Prostate gland (tissue), 2 donors: ENCODE measurements at regions not wholly inside any gene's neighbourhood (a gene's known extent, or its start where the extent isn't known, plus 50 kb on each side); places are given as distances from the start of the nearest gene placed in this dataset.

Experiments
- CTCF ChIP-seq, 4 experiments: fragments of 200-600 bp in 2 of 4; fragments of 450-650 bp in 2 of 4; sonication (generic) in 2 of 4; IDR thresholded peaks; 1 replicate in 3 of 4; 2 replicates in 1 of 4; pipeline ENCODE4 v1.5.1; 2016 to 2019; ENCODE audit warnings: antibody characterized with exemption in 4 of 4, mild to moderate bottlenecking in 2 of 4, moderate library complexity in 2 of 4
- POLR2A ChIP-seq: fragments of 450-650 bp; IDR thresholded peaks from one replicate; pipeline ENCODE4 v1.6.1; 2016; ENCODE audit warnings: antibody characterized with exemption, mild to moderate bottlenecking

- no peak for TF ChIP-seq CTCF (IDR thresholded peaks at IDR 0.05)
- no peak for TF ChIP-seq POLR2A
These were observed 225.6 kb upstream of the ROPN1 start for GRCh38 chr3:124217542-124217941.
